ENCODE measurements at regions not wholly inside any gene's neighbourhood (a gene's known extent, or its start where the extent isn't known, plus 50 kb on each side); places are given as distances from the start of the nearest gene placed in this dataset.

DNA sequence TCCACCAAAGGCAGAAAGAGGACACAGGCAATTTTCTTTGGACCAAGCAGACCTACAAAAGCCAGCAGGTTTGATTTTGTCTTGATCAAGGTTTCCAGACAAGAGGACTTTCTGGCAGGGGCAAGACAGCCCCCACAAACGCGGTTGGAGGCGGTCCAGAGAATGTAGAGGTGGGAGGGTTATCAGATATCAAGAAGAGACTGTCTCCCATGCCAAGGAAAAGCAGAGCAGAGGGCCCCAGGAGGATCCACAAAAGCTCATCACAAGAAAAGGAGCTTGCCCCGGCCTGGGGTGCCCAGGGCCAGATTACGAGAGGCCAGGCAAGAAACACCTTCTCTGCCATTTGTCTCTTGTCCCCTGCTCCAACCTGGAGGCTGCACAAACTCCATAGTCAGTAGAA, 538.9 kb downstream of the BNC2 start:
- TF ChIP-seq, protein P1, sequence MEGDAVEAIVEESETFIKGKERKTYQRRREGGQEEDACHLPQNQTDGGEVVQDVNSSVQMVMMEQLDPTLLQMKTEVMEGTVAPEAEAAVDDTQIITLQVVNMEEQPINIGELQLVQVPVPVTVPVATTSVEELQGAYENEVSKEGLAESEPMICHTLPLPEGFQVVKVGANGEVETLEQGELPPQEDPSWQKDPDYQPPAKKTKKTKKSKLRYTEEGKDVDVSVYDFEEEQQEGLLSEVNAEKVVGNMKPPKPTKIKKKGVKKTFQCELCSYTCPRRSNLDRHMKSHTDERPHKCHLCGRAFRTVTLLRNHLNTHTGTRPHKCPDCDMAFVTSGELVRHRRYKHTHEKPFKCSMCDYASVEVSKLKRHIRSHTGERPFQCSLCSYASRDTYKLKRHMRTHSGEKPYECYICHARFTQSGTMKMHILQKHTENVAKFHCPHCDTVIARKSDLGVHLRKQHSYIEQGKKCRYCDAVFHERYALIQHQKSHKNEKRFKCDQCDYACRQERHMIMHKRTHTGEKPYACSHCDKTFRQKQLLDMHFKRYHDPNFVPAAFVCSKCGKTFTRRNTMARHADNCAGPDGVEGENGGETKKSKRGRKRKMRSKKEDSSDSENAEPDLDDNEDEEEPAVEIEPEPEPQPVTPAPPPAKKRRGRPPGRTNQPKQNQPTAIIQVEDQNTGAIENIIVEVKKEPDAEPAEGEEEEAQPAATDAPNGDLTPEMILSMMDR (IDR thresholded peaks at IDR 0.05; ENCODE audit: low read depth, low read length, poor library complexity, severe bottlenecking), result no peak
- no peak for TF ChIP-seq EZH2phosphoT487 (IDR thresholded peaks at IDR 0.05; ENCODE audit: borderline replicate concordance, low read length)
